ENCODE measurements at regions not wholly inside any gene's neighbourhood (a gene's known extent, or its start where the extent isn't known, plus 50 kb on each side); places are given as distances from the start of the nearest gene placed in this dataset.

GRCh38 chr11:112541140-112542046 is 280.7 kb upstream of the PLET1 start:
- DNase-seq (no peak), ATAC-seq (ENCODE audit: poor library complexity) (no peak)
- Histone ChIP-seq H3K36me3 (ENCODE audit: insufficient read depth, low read length) (no peaks in the 10 kb centered on the region), H3K4me3 (ENCODE audit: low read length) (no peak overlapping the region), H3K4me1 (ENCODE audit: insufficient read depth, low read length) (peaks cover 13% of the 10 kb centered on the region), H3K27ac (ENCODE audit: low read depth in 1 of 2, low read length in 2 of 2) (no peak overlapping the region), H3K27me3 (ENCODE audit: control insufficient read depth in 1 of 2, insufficient read depth in 2 of 2, low read length in 2 of 2) (peaks cover 0 to 4% of the 10 kb centered on the region in 2 experiments), H3K9me3 (ENCODE audit: control insufficient read depth in 1 of 2, insufficient read depth in 1 of 2, low read length in 2 of 2) (no peaks in the 10 kb centered on the region)
- Mint-ChIP-seq H3K9me3 (no peaks in the 10 kb centered on the region), H3K4me1 (ENCODE audit: low read depth) (peaks cover 60% of the 10 kb centered on the region), H3K36me3 (ENCODE audit: low read depth) (no peaks in the 10 kb centered on the region), H3K27ac (peak overlapping the region; percentile 52), H3K4me3 (no peak overlapping the region), H3K27me3 (peaks cover 4% of the 10 kb centered on the region)
- CTCF ChIA-PET: interaction anchor here (1.6 kb wide), 1 partner anchor 14 kb away, joined by 5 read pairs; no protein-coding TSS in a partner anchor
- intact Hi-C loops (cut with DNase I, micrococcal nuclease): no loop called here
- TF ChIP-seq CTCF (IDR thresholded peaks at IDR 0.05): no peak
- POLR2A ChIA-PET: interaction anchor here (1.4 kb wide), 1 partner anchor 21 kb away, joined by 4 read pairs; no protein-coding TSS in a partner anchor

GRCh38 chr11:112542479-112542878 is 281.8 kb upstream of the PLET1 start:
- ChIA-PET POLR2A (no interaction called here), CTCF (no interaction called here)
- no peak for TF ChIP-seq CTCF (IDR thresholded peaks at IDR 0.05)
- no peak overlapping the region for H3K27ac ChIP-seq (ENCODE audit: low read depth in 1 of 2, low read length in 2 of 2)
- peaks cover 0 to 4% of the 10 kb centered on the region in 2 experiments for H3K27me3 ChIP-seq (ENCODE audit: control insufficient read depth in 1 of 2, insufficient read depth in 2 of 2, low read length in 2 of 2)
- peaks cover 13% of the 10 kb centered on the region for H3K4me1 ChIP-seq (ENCODE audit: insufficient read depth, low read length)
- H3K27me3 Mint-ChIP-seq: no peaks in the 10 kb centered on the region
- H3K27ac Mint-ChIP-seq: peak overlapping the region; percentile 3
- peaks cover 60% of the 10 kb centered on the region for H3K4me1 Mint-ChIP-seq (ENCODE audit: low read depth)
- H3K9me3 Mint-ChIP-seq: no peaks in the 10 kb centered on the region
- H3K4me3 ChIP-seq (ENCODE audit: low read length): no peak overlapping the region
- H3K36me3 ChIP-seq (ENCODE audit: insufficient read depth, low read length): no peaks in the 10 kb centered on the region
- H3K9me3 ChIP-seq (ENCODE audit: control insufficient read depth in 1 of 2, insufficient read depth in 1 of 2, low read length in 2 of 2): no peaks in the 10 kb centered on the region
- H3K4me3 Mint-ChIP-seq: no peak overlapping the region
- no peak for DNase-seq
- H3K36me3 Mint-ChIP-seq (ENCODE audit: low read depth): no peaks in the 10 kb centered on the region
- ATAC-seq (ENCODE audit: poor library complexity): no peak
- intact Hi-C loops (cut with DNase I, micrococcal nuclease): no loop called here

DNA sequence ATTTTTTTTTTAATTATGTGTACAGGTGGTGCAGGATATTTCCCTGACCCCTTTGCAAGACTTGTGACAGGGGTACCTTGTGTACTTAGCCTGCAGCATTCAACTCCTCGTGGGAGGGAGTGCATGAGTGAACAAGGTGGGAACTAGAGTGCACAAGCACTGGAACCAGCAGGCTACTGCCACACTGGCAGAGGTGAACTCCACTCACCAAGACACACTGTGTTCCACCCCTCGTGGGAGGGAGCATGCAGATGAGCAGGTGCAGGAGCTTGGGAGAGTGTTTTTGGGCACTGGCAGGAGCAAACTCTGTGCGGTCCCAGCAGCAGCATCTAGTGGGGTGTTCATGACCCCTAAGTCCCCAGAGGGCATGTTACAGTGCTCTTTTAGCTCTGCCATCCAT is 282.7 kb upstream of the PLET1 start:
- ATAC-seq (ENCODE audit: poor library complexity): no peak

More for the DNA sequence above, 282.7 kb upstream of the PLET1 start:
- peaks cover 13% of the 10 kb centered on the region for H3K4me1 ChIP-seq (ENCODE audit: insufficient read depth, low read length)
- POLR2A ChIA-PET: no interaction called here
- intact Hi-C loops (cut with DNase I, micrococcal nuclease): no loop called here
- no peaks in the 10 kb centered on the region for H3K9me3 Mint-ChIP-seq
- DNase-seq: no peak
- no peaks in the 10 kb centered on the region for H3K27me3 Mint-ChIP-seq
- no peak overlapping the region for H3K4me3 Mint-ChIP-seq
- no peak overlapping the region for H3K4me3 ChIP-seq (ENCODE audit: low read length)
- H3K27ac Mint-ChIP-seq: peak overlapping the region; percentile 3
- H3K27ac ChIP-seq (ENCODE audit: low read depth in 1 of 2, low read length in 2 of 2): no peak overlapping the region
- CTCF ChIA-PET: no interaction called here
- H3K36me3 ChIP-seq (ENCODE audit: insufficient read depth, low read length): no peaks in the 10 kb centered on the region
- peaks cover 0 to 4% of the 10 kb centered on the region in 2 experiments for H3K27me3 ChIP-seq (ENCODE audit: control insufficient read depth in 1 of 2, insufficient read depth in 2 of 2, low read length in 2 of 2)
- H3K4me1 Mint-ChIP-seq (ENCODE audit: low read depth): peaks cover 56% of the 10 kb centered on the region
- no peaks in the 10 kb centered on the region for H3K9me3 ChIP-seq (ENCODE audit: control insufficient read depth in 1 of 2, insufficient read depth in 1 of 2, low read length in 2 of 2)
- no peak for TF ChIP-seq CTCF (IDR thresholded peaks at IDR 0.05)
- no peaks in the 10 kb centered on the region for H3K36me3 Mint-ChIP-seq (ENCODE audit: low read depth)

All from CD4-positive, alpha-beta T cell (primary cell).